GM23248 (cell line): ENCODE measurements at regions not wholly inside any gene's neighbourhood (a gene's known extent, or its start where the extent isn't known, plus 50 kb on each side); places are given as distances from the start of the nearest gene placed in this dataset.

Source experiments
- EZH2 ChIP-seq: fragments of 200-600 bp; sonication (generic); IDR thresholded peaks from 2 replicates; pipeline ENCODE4 v1.6.1; 2018; ENCODE audit warnings: antibody characterized with exemption, mild to moderate bottlenecking; ENCODE audit not compliant: insufficient read depth, poor library complexity, severe bottlenecking
- EZH2phosphoT487 ChIP-seq: fragments of 200-600 bp; sonication (generic); IDR thresholded peaks from 2 replicates; pipeline ENCODE4 v1.6.1; 2018; ENCODE audit warnings: antibody characterized with exemption, moderate library complexity, mild to moderate bottlenecking, low read depth; ENCODE audit not compliant: insufficient read depth

DNA sequence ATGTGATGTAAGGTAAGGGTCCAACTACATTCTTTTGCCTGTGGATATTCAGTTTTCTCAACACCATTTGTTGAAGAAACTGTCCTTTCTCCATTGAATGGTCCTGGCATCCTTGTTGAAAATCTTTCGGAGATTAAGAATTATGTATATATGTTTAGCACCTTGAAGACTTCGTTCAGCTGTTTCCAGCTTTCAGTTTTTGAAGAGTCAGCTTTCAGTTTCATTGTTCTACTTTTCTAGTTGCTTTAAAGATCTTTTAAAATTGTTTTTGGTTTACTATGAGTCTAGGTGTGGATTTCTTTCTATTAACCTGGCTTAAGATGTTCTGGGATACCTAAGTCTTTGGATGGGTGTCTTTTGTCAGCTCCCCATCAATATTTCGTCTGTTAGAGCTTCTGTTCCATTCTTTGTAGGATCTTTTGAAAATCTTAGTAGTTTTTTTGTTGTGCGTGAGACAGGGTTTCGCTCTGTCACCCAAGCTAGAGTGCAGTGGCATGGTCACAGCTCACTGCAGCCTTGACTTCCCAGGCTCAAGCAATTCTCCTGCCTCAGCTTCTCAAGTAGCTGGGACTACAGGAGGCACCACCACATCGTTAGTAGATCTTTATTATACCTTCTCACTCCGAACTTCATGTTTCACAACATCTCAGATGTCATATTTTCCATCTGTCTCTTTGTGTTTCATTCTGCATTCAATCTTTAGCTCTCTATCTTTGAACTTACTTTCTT lies 353.5 kb upstream of the B3GALT2 start:
- TF ChIP-seq EZH2: no peak
- TF ChIP-seq EZH2phosphoT487: no peak
